Activated CD8-positive, alpha-beta memory T cell treated with anti-CD3 and anti-CD28 coated beads, Interleukin-2, amount 10 ng/mL, durations not matched to agents 7 days and 5 days (primary cell): ENCODE measurements at regions not wholly inside any gene's neighbourhood (a gene's known extent, or its start where the extent isn't known, plus 50 kb on each side); places are given as distances from the start of the nearest gene placed in this dataset.
"Not testable (repeated sequence)": the region's sequence is repeated elsewhere in the genome, so short reads cannot be mapped to it uniquely, and the experiment has no call there.

ENCODE experiments used
- ATAC-seq: fragments of 150-1000 bp; cut with Tn5 transposase; one replicate; pipeline ENCODE4 v1.10.0; 2021; ENCODE audit warnings: moderate library complexity
- CTCF ChIA-PET: fragments of 350-600 bp; sonication (Branson Sonifier 250); formaldehyde crosslinking; loops from one replicate; lab custom pipeline; 2021; ENCODE audit warnings: antibody characterized with exemption; lab: Charles Lee
- DNase-seq: peaks from one replicate; pipeline ENCODE4 v3.0.0-alpha.2; 2020
- H3K27ac Mint-ChIP-seq: one replicate; pipeline ENCODE4 v1.8.0; 2021; ENCODE audit warnings: mild to moderate bottlenecking, mixed read lengths
- H3K27me3 Mint-ChIP-seq: one replicate; pipeline ENCODE4 v1.8.0; 2021; ENCODE audit warnings: mixed read lengths
- H3K36me3 Mint-ChIP-seq: one replicate; pipeline ENCODE4 v1.8.0; 2021; ENCODE audit warnings: mild to moderate bottlenecking, mixed read lengths
- H3K4me1 Mint-ChIP-seq: one replicate; pipeline ENCODE4 v1.8.0; 2021; ENCODE audit warnings: mixed read lengths
- H3K4me3 Mint-ChIP-seq: one replicate; pipeline ENCODE4 v1.8.0; 2021; ENCODE audit warnings: mild to moderate bottlenecking, moderate library complexity, mixed read lengths
- H3K9me3 Mint-ChIP-seq: one replicate; pipeline ENCODE4 v1.8.0; 2022; ENCODE audit warnings: low read depth, mixed read lengths

DNA sequence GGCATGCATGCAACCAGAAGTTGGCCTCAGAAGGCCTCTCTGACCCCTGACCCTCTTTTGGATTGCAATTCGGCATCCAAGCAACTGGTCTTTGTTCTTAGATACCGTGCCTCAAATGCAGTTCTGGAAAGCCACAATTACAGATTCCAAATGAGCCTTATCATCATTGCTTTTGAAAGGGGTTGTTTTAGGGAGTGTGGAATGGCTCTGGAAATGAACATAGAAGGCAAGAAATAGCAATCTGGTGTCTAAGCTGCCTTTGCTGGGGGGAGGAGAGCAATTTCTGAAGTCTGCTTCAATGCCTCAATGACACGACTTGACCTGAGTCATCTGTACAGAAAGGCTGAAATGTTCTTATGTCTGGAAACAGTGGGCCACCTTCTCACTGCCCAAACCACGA lies 250.1 kb downstream of the NUAK1 start:
- CTCF ChIA-PET, result no interaction called here
- Mint-ChIP-seq H3K27me3 (no peaks in the 10 kb centered on the region), H3K4me1 (no peaks in the 10 kb centered on the region), H3K27ac (no peak overlapping the region), H3K4me3 (no peak overlapping the region), H3K36me3 (no peaks in the 10 kb centered on the region), H3K9me3 (no peaks in the 10 kb centered on the region)
- no peak for ATAC-seq
- DNase-seq, result no peak

DNA sequence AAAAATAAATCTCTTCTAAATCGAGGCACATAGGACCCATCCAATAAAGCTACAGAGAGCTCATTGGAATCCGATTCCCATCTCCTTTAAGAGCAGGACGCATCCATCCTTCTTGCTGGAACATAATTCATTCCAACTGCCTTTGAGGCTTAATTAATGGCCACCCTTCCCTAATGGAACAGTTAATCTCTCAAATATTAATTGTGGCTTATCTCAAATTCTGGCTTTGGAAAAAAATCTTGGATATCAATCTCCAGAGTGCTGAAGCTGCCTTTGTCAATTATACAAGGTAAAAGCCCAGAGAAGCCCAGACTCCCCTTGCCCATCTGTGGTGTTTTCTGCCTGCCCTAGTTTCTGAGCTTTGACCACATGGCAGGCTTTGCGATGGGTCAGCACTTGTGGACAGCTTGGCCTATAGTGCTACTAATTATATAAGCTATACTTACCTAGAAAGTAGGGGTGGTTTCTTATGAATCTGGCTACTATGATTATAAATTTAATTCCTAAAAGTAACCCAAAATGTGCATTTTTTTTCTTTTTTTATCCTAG lies 246.3 kb downstream of the NUAK1 start:
- no peak overlapping the region for H3K27ac Mint-ChIP-seq
- ATAC-seq (no peak), DNase-seq (no peak)
- H3K4me3 Mint-ChIP-seq, result no peak overlapping the region
- H3K4me1 Mint-ChIP-seq, result no peaks in the 10 kb centered on the region
- no peaks in the 10 kb centered on the region for H3K36me3 Mint-ChIP-seq
- CTCF ChIA-PET, result no interaction called here
- H3K27me3 Mint-ChIP-seq, result no peaks in the 10 kb centered on the region
- no peaks in the 10 kb centered on the region for H3K9me3 Mint-ChIP-seq

DNA sequence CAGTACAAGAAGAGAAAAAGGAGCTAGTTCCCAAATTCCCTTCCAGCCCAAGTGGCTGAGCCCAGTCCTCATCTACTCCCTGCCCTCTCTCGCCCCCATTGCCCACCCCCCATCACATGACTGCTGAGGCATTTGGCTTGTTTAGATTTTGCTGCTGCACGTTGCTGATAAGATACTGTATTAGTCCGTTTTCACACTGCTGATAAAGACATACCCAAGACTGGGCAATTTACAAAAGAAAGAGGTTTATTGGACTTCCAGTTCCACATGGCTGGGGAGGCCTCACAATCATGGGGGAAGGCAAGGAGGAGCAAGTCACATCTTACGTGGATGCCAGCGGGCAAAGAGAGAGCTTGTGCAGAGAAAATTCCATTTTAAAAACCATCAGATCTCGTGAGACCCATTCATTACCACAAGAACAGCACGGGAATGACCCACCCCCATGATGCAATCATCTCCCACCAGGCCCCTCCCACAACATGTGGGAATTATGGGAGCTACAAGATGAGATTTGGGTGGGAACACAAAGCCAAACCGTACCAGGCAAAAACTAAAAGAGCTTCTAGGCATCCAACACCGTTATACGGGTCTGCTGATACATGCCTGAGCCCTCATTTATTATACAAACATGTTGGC lies 243.4 kb downstream of the NUAK1 start:
- DNase-seq, H3K4me3 Mint-ChIP-seq, H3K4me1 Mint-ChIP-seq, H3K9me3 Mint-ChIP-seq, CTCF ChIA-PET, ATAC-seq, H3K36me3 Mint-ChIP-seq, H3K27ac Mint-ChIP-seq, H3K27me3 Mint-ChIP-seq: not testable (repeated sequence)

DNA sequence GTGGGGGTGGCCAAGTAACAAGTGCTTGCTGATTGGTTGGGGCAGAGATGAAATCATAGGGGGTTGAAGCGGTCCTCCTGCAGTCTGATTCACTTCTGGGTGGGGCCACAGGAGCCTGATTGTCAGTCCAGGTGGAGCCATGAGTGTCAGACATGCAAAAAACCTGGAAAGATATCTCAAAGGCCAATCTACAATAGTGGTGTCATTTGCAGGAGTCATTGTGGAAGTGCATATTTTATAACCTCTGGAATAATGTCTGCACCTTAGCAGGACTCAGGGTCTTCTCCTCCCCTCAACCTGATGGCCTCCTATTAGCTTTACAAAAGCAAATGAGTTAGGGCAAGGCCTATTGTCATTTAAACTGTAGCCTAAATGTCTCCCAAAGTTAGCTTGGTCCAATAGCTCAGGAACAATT lies 241.4 kb downstream of the NUAK1 start:
- no peak overlapping the region for H3K4me3 Mint-ChIP-seq
- no peaks in the 10 kb centered on the region for H3K27me3 Mint-ChIP-seq
- H3K9me3 Mint-ChIP-seq, result no peaks in the 10 kb centered on the region
- no peak overlapping the region for H3K27ac Mint-ChIP-seq
- H3K36me3 Mint-ChIP-seq, result no peaks in the 10 kb centered on the region
- CTCF ChIA-PET, result interaction anchor here (0.6 kb wide), 1 partner anchor 66 kb away, joined by 3 read pairs; no protein-coding TSS in a partner anchor
- no peaks in the 10 kb centered on the region for H3K4me1 Mint-ChIP-seq
- DNase-seq (no peak), ATAC-seq (no peak)

DNA sequence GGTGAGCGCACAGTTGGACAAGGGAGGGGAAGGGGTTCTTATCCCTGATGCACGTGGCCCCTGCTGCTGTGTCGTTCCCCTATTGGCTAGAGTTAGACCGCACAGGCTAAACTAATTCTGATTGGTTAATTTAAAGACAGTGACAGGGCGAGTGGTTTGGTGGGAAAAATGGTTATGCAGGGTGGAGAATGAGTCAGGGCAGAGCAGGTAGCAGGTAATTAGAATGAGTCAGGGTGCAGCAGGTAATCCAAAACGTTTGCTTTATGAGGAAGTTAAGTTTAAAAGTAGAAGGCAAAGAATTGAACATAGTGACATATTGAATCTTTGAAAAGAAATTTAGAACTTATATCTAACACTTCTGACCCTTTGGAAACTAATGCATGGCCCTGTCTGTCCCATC lies 240.5 kb downstream of the NUAK1 start:
- H3K4me1 Mint-ChIP-seq, H3K4me3 Mint-ChIP-seq, H3K36me3 Mint-ChIP-seq, DNase-seq, CTCF ChIA-PET, ATAC-seq, H3K9me3 Mint-ChIP-seq, H3K27me3 Mint-ChIP-seq, H3K27ac Mint-ChIP-seq: not testable (repeated sequence)

DNA sequence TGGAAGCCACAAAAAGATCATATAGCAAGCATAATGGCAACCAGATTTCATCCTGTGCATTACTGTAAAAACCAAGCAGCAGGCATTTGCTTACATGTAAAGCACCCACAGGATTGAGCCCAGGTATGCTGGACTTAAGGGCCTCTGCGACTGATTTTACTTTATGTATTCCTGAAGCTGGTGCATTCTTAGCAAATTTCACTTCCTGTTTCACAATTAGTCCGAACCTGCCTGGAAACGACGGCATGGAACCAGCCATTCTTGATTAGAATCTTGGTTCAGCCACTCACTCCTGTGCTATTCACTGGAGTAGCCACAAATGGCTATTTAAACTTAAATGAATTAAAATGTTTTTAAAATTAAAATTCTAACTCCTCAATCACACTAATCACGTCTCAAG lies 239.2 kb downstream of the NUAK1 start:
- Mint-ChIP-seq H3K27ac (no peak overlapping the region), H3K36me3 (no peaks in the 10 kb centered on the region), H3K27me3 (no peaks in the 10 kb centered on the region), H3K4me1 (no peaks in the 10 kb centered on the region), H3K4me3 (no peak overlapping the region), H3K9me3 (no peaks in the 10 kb centered on the region)
- DNase-seq (no peak), ATAC-seq (no peak)
- CTCF ChIA-PET, result no interaction called here

DNA sequence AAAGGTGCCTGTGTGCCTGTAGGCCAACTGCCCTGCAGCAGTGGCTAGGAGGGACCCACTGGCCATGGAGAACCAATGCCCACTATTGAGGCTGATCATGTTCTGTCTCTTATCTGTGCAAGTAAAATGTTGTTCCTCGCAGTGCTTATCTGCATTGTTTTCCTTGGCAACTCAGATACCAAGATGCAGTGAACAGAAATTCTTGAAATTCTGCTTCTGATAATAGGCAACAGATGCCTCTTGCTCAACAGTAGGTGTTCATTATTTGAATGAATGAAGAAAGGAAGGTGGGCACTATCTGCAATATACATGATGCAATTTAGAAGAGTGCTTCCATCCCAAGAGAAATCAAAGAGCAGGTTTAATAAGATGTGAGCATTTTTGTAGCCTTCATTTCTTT lies 232.2 kb downstream of the NUAK1 start:
- Mint-ChIP-seq H3K4me1 (no peaks in the 10 kb centered on the region), H3K27me3 (no peaks in the 10 kb centered on the region), H3K4me3 (no peak overlapping the region), H3K36me3 (no peaks in the 10 kb centered on the region), H3K9me3 (no peaks in the 10 kb centered on the region), H3K27ac (no peak overlapping the region)
- no peak for ATAC-seq
- CTCF ChIA-PET, result no interaction called here
- DNase-seq, result no peak

DNA sequence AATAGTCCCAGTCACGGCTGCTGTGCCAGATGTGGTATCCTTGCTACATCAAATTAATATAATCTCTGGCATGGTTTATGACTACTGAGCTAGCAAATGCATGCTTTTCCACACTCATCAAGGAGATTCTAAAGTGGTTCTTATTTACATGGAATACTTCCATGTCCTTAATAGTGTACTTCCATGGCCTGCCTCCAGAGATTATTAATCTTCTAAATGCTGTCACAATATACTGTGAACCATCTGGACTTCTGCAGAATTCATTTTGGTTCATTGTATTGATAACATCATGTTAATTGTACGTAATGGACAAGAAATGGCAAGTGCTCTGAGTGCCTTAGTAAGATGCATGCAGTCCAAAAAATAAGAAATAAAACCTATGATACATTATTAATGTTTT lies 230.8 kb downstream of the NUAK1 start:
- no peak for DNase-seq
- H3K36me3 Mint-ChIP-seq, result no peaks in the 10 kb centered on the region

DNA sequence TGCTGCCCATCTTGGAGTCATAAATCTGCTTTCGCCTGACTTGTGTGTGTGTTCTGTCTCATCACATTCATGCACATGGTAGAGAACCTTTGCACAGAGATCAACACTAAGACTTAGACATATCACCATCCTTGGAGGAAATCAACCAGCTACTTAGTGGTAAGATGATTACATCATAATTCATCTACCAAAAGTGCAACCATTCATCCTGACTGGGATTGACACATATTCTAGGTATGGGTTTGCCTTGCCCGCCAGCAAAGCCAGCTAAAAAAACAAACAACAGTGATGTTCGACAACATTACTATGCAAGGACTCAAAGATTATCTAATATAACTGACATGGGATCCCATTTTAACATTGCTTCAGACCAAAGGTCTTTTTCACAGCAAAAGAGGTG lies 228.7 kb downstream of the NUAK1 start:
- H3K9me3 Mint-ChIP-seq, result no peaks in the 10 kb centered on the region
- H3K27me3 Mint-ChIP-seq, result no peaks in the 10 kb centered on the region
- H3K4me3 Mint-ChIP-seq, result no peak overlapping the region
- H3K4me1 Mint-ChIP-seq, result no peaks in the 10 kb centered on the region
- CTCF ChIA-PET, result no interaction called here
- no peak for ATAC-seq
- no peak for DNase-seq
- no peaks in the 10 kb centered on the region for H3K36me3 Mint-ChIP-seq
- H3K27ac Mint-ChIP-seq, result no peak overlapping the region

More for the DNA sequence above, 230.8 kb downstream of the NUAK1 start:
- Mint-ChIP-seq H3K4me1 (no peaks in the 10 kb centered on the region), H3K9me3 (no peaks in the 10 kb centered on the region), H3K27ac (no peak overlapping the region), H3K4me3 (no peak overlapping the region), H3K27me3 (no peaks in the 10 kb centered on the region)
- CTCF ChIA-PET, result no interaction called here
- no peak for ATAC-seq

DNA sequence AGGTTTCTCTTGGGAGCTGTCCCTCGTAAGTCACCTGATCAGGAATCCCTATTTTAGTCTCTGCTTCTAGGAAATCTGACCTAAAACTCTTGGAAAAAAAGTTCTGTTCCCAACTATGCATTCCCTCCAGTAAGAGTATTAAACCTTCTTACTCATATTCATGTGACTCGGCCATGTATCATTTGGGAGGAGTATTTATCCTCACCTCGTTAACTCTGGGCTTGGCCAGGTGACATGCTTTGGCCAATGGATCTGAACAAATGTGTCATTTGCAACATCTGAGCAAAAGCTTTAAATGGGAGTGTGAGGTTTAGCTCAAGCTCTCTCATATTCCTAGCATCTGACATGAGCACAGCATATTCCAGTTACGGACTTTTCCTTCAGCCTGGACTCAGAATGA lies 226.8 kb downstream of the NUAK1 start:
- DNase-seq (no peak), ATAC-seq (no peak)
- H3K4me3 Mint-ChIP-seq, result no peak overlapping the region
- H3K27me3 Mint-ChIP-seq, result no peaks in the 10 kb centered on the region
- no peaks in the 10 kb centered on the region for H3K9me3 Mint-ChIP-seq
- CTCF ChIA-PET, result no interaction called here
- no peaks in the 10 kb centered on the region for H3K36me3 Mint-ChIP-seq
- H3K4me1 Mint-ChIP-seq, result no peaks in the 10 kb centered on the region
- no peak overlapping the region for H3K27ac Mint-ChIP-seq

DNA sequence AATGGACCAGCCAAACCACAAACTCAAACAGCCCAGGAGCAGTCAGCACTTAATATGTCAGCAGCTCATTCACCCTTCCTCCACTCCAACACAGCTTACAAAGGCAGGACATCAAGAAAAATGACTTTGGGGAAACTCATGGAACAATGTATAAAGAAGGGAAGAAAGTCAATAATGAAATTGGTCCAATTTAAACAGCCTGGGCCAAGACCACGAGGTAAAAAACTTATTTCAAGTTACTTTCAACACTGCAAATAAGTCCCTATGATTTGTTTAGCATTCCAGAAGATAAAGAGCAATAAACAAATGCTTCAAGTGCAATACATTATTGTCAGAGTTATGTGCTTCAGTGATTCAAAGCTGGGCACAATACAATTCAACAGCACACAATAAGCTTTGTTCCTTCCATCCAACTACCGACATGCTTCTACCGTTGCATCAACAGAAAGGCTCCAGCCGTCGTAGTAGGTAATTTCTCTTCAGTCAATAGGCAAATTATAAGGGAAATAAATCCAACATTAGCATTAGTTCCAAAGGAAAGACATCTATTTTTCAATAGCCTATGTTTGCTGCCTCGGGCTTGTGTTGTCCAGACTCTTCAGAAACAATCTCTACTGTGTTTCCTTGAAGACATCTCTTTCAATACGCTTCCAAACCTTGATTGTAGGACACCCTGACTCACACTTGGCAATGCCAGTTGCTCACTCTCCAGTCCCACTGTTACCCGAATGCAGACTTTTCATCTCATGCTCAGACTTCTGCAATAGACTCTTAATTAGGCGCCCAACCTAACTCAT lies 225.7 kb downstream of the NUAK1 start:
- Mint-ChIP-seq H3K27ac (no peak overlapping the region), H3K9me3 (no peaks in the 10 kb centered on the region), H3K4me3 (no peak overlapping the region), H3K4me1 (no peaks in the 10 kb centered on the region), H3K27me3 (peaks cover 4% of the 10 kb centered on the region), H3K36me3 (no peaks in the 10 kb centered on the region)
- DNase-seq, result no peak
- CTCF ChIA-PET, result no interaction called here
- ATAC-seq, result no peak

DNA sequence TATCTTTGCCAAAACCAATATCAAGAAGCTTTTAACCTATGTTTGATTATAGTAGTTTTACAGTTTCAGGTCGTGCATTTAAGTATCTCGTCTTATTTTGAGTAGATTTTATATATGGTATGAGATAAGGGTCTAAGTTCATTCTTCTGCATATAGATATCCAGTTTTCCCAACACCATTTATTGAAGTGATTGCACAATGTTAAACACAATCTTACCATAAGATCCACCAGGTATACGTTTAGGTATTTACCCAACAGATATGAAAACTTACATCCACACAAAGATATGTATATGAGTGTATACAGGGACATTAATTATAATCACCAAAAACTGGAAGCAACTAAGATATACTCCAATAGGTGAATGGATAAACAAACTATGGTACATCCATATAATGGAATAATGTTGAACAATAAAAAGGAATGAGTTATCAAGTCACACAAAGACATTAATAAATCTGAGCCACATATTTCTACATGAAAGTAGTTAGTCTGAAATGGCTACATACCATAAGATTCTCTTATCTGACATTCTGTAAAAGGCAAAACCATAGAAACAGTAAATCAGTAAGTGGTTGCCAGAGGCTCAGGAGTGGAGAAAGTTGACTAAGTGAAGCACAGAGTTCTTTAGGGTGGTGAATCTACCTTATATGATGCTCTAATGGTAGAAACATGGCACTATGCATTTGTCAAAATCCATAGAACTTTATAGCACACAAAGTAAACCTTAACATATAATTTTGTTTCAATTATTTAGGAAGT lies 222.6 kb downstream of the NUAK1 start:
- CTCF ChIA-PET, result no interaction called here
- Mint-ChIP-seq H3K4me3 (no peak overlapping the region), H3K9me3 (no peaks in the 10 kb centered on the region), H3K4me1 (no peaks in the 10 kb centered on the region), H3K27me3 (peaks cover 4% of the 10 kb centered on the region), H3K27ac (no peak overlapping the region), H3K36me3 (no peaks in the 10 kb centered on the region)
- ATAC-seq (no peak), DNase-seq (no peak)

DNA sequence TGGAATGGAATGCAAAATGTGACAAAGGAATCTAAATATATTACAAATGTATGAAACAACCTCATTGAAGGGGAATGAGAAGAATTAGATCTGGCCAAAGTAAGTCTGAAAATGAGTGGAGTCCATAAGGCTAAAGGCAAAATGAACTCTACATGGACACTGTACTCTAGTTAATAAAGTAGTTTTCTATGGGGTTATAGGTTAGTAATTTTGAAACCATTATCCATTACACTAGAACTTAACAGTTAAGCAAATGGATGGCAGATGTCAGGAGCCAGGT lies 222.1 kb downstream of the NUAK1 start:
- Mint-ChIP-seq H3K4me1 (no peaks in the 10 kb centered on the region), H3K9me3 (no peaks in the 10 kb centered on the region), H3K36me3 (no peaks in the 10 kb centered on the region), H3K4me3 (no peak overlapping the region), H3K27me3 (peaks cover 4% of the 10 kb centered on the region), H3K27ac (no peak overlapping the region)
- DNase-seq, result no peak
- no peak for ATAC-seq
- CTCF ChIA-PET, result no interaction called here
